GM12878 (cell line): ENCODE measurements at regions not wholly inside any gene's neighbourhood (a gene's known extent, or its start where the extent isn't known, plus 50 kb on each side); places are given as distances from the start of the nearest gene placed in this dataset.

ENCODE experiments used
- ATAC-seq: fragments of 200-7000 bp; cut with Tn5 transposase; 3 replicates; pipeline ENCODE4 v1.9.1; 2020; ENCODE audit warnings: mild to moderate bottlenecking, moderate library complexity
- BruUV-seq: library from RNA; stranded (reverse); fragments of 400-500 nt; replicated peaks from 2 replicates; lab custom pipeline; 2021; lab: Mats Ljungman, UMichigan
- CTCF ChIA-PET: fragments of 300-600 bp; sonication (Branson Sonifier 250); formaldehyde crosslinking; extraction: SDS; loops from one replicate; lab custom pipeline; 2021; ENCODE audit warnings: inconsistent platforms; lab: Yijun Ruan, JAX
- POLR2A ChIA-PET: fragments of 350-600 bp; formaldehyde crosslinking; extraction: SDS; loops from one replicate; lab custom pipeline; 2021; ENCODE audit warnings: inconsistent platforms; lab: Charles Lee
- RAD21 ChIA-PET: fragments of 300-600 bp; sonication (Branson Sonifier 250); formaldehyde crosslinking; loops from one replicate; lab custom pipeline; 2023; ENCODE audit warnings: antibody characterized with exemption; ENCODE audit not compliant: unreplicated experiment; lab: Charles Lee
- SMC1A ChIA-PET: fragments of 300-600 bp; sonication (Branson Sonifier 250); formaldehyde crosslinking; loops from one replicate; lab custom pipeline; 2023; ENCODE audit not compliant: unreplicated experiment, uncharacterized antibody; lab: Charles Lee
- DNase-seq: peaks from one replicate; pipeline ENCODE4 v3.0.0-alpha.2; 2011; ENCODE audit warnings: low read depth, low spot score
- FAIRE-seq: peaks from 3 replicates; lab custom pipeline; 2011; peaks lifted over from hg19 to GRCh38; lab: Jason Lieb, UNC
- H2AFZ ChIP-seq: 2 replicates; pipeline ENCODE4 v1.6.0; 2011; ENCODE audit warnings: low read depth, low read length, control low read depth; ENCODE audit not compliant: control insufficient read depth
- H3K27ac ChIP-seq: 2 replicates; pipeline ENCODE4 v1.5.1; 2011; ENCODE audit warnings: control low read depth; ENCODE audit not compliant: control insufficient read depth, insufficient read depth
- H3K27me3 ChIP-seq, 2 experiments: replicated peaks in 1 of 2; 2 replicates each; pipeline versions ENCODE4 v1.6.0 to v1.6.1; 2011; ENCODE audit warnings: low read length in 1 of 2; ENCODE audit not compliant: control insufficient read depth in 2 of 2, insufficient read depth in 2 of 2
- H3K36me3 ChIP-seq, 2 experiments: 2 replicates each; pipeline ENCODE4 v1.5.1; 2011; ENCODE audit warnings: low read length in 1 of 2; ENCODE audit not compliant: control insufficient read depth in 2 of 2, insufficient read depth in 2 of 2
- H3K4me1 ChIP-seq: 2 replicates; pipeline ENCODE4 v1.6.1; 2011; ENCODE audit warnings: mild to moderate bottlenecking, low read length, moderate library complexity, mixed read lengths; ENCODE audit not compliant: control insufficient read depth, insufficient read depth
- H3K4me2 ChIP-seq: 2 replicates; pipeline ENCODE4 v1.6.0; 2011; ENCODE audit warnings: control low read depth; ENCODE audit not compliant: control insufficient read depth, insufficient read depth
- H3K4me3 ChIP-seq: fragments of 200-600 bp; sonication (generic); 2 replicates; pipeline ENCODE4 v1.5.1; 2016
- H3K79me2 ChIP-seq: 2 replicates; pipeline ENCODE4 v1.6.0; 2011; ENCODE audit warnings: low read length; ENCODE audit not compliant: control insufficient read depth, insufficient read depth
- H3K9ac ChIP-seq: 2 replicates; pipeline ENCODE4 v1.8.0; 2011; ENCODE audit warnings: low read length, control low read depth, mixed read lengths; ENCODE audit not compliant: control insufficient read depth, insufficient read depth
- H3K9me3 ChIP-seq: replicated peaks from 3 replicates; pipeline ENCODE4 v1.5.1; 2011; ENCODE audit warnings: mild to moderate bottlenecking, low read length; ENCODE audit not compliant: control insufficient read depth, insufficient read depth
- H4K20me1 ChIP-seq: 2 replicates; pipeline ENCODE4 v1.6.0; 2011; ENCODE audit not compliant: control insufficient read depth, insufficient read depth
- BHLHE40 ChIP-seq, 2 experiments: fragments of 450-650 bp in 1 of 2; IDR thresholded peaks; 2 replicates each; pipeline ENCODE4 v1.6.1; 2011 to 2017; ENCODE audit warnings: low read depth in 2 of 2, borderline replicate concordance in 1 of 2, improper control_type of control experiment in 1 of 2, low read length in 1 of 2, mild to moderate bottlenecking in 1 of 2
- MTA3 ChIP-seq: IDR thresholded peaks from 2 replicates; pipeline ENCODE4 v1.6.1; 2012; ENCODE audit warnings: low read length, inconsistent platforms, borderline replicate concordance
- POLR2A ChIP-seq: IDR thresholded peaks from 2 replicates; pipeline ENCODE4 v1.6.1; 2011; ENCODE audit warnings: low read depth, mild to moderate bottlenecking, low read length
- STAT1 ChIP-seq: fragments of 450-650 bp; conservative IDR thresholded peaks from 2 replicates; pipeline ENCODE4 v1.6.1; 2014; ENCODE audit warnings: antibody characterized with exemption, mild to moderate bottlenecking
- YY1 ChIP-seq: IDR thresholded peaks from 2 replicates; pipeline ENCODE4 v1.6.1; 2011; ENCODE audit warnings: low read depth, mild to moderate bottlenecking, low read length
- ZNF217 ChIP-seq: fragments of 450-650 bp; IDR thresholded peaks from 2 replicates; pipeline ENCODE4 v1.6.1; 2017; ENCODE audit warnings: antibody characterized with exemption, mild to moderate bottlenecking
- in situ Hi-C: fragments of 300-500 bp; cut with MboI; formaldehyde crosslinking; loops from 9 replicates; pipeline ENCODE4 v1.14.3; 2018; ENCODE audit warnings: mixed read lengths
- intact Hi-C: fragments of 100-400 bp; cut with micrococcal nuclease; formaldehyde crosslinking; loops from one replicate; pipeline ENCODE4 v1.14.2; 2022; ENCODE audit not compliant: unreplicated experiment
- TF ChIP-seq, protein P1 (sequence below): fragments of 450-650 bp; IDR thresholded peaks from 2 replicates; pipeline ENCODE4 v1.6.1; 2017; ENCODE audit warnings: mild to moderate bottlenecking, moderate library complexity
- TF ChIP-seq, protein P2 (sequence below): IDR thresholded peaks from 2 replicates; pipeline ENCODE4 v1.6.1; 2011; ENCODE audit warnings: low read depth, mild to moderate bottlenecking, low read length, moderate library complexity, borderline replicate concordance; ENCODE audit errors: extremely low read depth
- TF ChIP-seq, protein P3 (sequence below): IDR thresholded peaks from 2 replicates; pipeline ENCODE4 v1.6.1; 2012; ENCODE audit warnings: low read depth, low read length, improper control_type of control experiment

DNA sequence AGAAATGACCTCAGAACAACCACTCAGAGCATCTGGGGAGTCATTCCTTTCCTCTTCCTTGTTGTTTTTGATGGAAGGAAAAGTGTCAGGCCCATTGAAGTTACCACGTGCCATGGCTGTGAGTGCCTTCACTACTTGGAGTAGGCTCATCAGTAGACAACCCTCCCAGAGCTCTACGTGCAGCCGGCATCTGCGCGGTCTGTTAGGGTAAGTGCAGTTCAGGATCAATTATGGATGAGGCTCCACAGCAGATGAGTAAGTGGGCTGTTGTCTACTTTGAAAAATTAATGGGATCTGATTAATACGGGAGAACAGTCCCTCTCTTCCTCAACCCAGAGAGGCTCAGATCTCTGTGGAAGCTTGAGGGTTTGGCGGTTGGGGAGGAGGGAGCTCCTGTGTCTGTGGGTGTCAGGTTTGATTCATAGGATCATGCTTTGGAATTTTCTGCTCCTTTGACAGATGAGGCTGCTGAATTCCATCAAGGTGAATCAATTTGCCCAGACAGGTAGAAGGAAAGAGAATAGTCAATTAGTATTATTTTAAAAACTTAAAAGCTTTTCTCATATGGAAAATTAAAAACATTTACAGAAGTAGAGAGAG is 93.8 kb upstream of the TOX2 start (continued):
- TF ChIP-seq ZNF217: no peak

DNA sequence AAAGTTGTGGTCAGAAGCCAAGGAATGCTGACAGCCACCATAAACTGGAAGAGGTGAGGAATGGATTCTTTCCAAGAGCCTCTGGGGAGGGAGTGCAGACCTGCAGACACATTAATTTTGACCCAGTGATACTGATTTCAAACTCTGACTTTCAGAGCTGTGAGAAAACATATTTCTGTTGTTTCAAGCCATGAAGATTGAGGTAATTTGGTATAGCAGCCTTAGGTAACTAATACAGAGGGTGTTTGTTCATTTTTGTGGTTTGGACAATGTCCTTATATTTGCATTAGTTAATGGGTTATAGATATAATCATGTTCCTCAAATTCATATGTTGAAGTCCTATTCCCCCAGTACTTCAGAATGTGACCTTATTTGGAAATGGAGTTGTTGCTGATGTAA is 85.4 kb upstream of the GTSF1L start:
- no TSS peak for BruUV-seq
- no peak for DNase-seq
- no peak overlapping the region for H2AFZ ChIP-seq
- H3K4me3 ChIP-seq: no peak overlapping the region
- no peak overlapping the region for H3K27ac ChIP-seq
- H3K9me3 ChIP-seq: peaks cover 6% of the 10 kb centered on the region; the same call in 2 of the 3 replicates
- no peak for TF ChIP-seq POLR2A
- no peak for TF ChIP-seq MTA3
- TF ChIP-seq YY1: no peak
- TF ChIP-seq, protein P1, sequence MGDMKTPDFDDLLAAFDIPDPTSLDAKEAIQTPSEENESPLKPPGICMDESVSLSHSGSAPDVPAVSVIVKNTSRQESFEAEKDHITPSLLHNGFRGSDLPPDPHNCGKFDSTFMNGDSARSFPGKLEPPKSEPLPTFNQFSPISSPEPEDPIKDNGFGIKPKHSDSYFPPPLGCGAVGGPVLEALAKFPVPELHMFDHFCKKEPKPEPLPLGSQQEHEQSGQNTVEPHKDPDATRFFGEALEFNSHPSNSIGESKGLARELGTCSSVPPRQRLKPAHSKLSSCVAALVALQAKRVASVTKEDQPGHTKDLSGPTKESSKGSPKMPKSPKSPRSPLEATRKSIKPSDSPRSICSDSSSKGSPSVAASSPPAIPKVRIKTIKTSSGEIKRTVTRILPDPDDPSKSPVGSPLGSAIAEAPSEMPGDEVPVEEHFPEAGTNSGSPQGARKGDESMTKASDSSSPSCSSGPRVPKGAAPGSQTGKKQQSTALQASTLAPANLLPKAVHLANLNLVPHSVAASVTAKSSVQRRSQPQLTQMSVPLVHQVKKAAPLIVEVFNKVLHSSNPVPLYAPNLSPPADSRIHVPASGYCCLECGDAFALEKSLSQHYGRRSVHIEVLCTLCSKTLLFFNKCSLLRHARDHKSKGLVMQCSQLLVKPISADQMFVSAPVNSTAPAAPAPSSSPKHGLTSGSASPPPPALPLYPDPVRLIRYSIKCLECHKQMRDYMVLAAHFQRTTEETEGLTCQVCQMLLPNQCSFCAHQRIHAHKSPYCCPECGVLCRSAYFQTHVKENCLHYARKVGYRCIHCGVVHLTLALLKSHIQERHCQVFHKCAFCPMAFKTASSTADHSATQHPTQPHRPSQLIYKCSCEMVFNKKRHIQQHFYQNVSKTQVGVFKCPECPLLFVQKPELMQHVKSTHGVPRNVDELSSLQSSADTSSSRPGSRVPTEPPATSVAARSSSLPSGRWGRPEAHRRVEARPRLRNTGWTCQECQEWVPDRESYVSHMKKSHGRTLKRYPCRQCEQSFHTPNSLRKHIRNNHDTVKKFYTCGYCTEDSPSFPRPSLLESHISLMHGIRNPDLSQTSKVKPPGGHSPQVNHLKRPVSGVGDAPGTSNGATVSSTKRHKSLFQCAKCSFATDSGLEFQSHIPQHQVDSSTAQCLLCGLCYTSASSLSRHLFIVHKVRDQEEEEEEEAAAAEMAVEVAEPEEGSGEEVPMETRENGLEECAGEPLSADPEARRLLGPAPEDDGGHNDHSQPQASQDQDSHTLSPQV: no peak
- no peak for TF ChIP-seq BHLHE40 (IDR thresholded peaks at IDR 0.05; ENCODE audit: borderline replicate concordance in 1 of 2, low read depth in 2 of 2, low read length in 1 of 2)
- no peak for TF ChIP-seq STAT1
- TF ChIP-seq, protein P2, sequence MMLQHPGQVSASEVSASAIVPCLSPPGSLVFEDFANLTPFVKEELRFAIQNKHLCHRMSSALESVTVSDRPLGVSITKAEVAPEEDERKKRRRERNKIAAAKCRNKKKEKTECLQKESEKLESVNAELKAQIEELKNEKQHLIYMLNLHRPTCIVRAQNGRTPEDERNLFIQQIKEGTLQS: no peak
- TF ChIP-seq, protein P3, sequence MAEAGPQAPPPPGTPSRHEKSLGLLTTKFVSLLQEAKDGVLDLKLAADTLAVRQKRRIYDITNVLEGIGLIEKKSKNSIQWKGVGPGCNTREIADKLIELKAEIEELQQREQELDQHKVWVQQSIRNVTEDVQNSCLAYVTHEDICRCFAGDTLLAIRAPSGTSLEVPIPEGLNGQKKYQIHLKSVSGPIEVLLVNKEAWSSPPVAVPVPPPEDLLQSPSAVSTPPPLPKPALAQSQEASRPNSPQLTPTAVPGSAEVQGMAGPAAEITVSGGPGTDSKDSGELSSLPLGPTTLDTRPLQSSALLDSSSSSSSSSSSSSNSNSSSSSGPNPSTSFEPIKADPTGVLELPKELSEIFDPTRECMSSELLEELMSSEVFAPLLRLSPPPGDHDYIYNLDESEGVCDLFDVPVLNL: no peak
- H3K9ac ChIP-seq: no peak overlapping the region
- RAD21 ChIA-PET: no interaction called here
- in situ Hi-C loops: no loop called here
- CTCF ChIA-PET: interaction anchor here (1.0 to 2.1 kb wide), 2 partner anchors 13 to 22 kb away, joined by 4 read pairs; no protein-coding TSS in a partner anchor
- no peak for ATAC-seq
- H3K4me1 ChIP-seq: no peaks in the 10 kb centered on the region
- SMC1A ChIA-PET: no interaction called here
- H3K4me2 ChIP-seq: no peak overlapping the region
- POLR2A ChIA-PET: no interaction called here
- H3K36me3 ChIP-seq: no peaks in the 10 kb centered on the region
- intact Hi-C loops: no loop called here
- FAIRE-seq: no peak
- H4K20me1 ChIP-seq: no peaks in the 10 kb centered on the region
- H3K27me3 ChIP-seq: no peaks in the 10 kb centered on the region
- H3K79me2 ChIP-seq: no peaks in the 10 kb centered on the region
